ENCODE measurements at regions not wholly inside any gene's neighbourhood (a gene's known extent, or its start where the extent isn't known, plus 50 kb on each side); places are given as distances from the start of the nearest gene placed in this dataset.
"Not testable (repeated sequence)": the region's sequence is repeated elsewhere in the genome, so short reads cannot be mapped to it uniquely, and the experiment has no call there.

GRCh38 chr5:143527808-143528207 lies 124.3 kb upstream of the NR3C1 start:
- H3K4me1 ChIP-seq = no peaks in the 10 kb centered on the region
- no peaks in the 10 kb centered on the region for H3K36me3 ChIP-seq (replicated peaks in 1 of 2; ENCODE audit: insufficient read depth in 1 of 2, low read depth in 2 of 2)
- H3K27me3 ChIP-seq = no peaks in the 10 kb centered on the region
- TF ChIP-seq POLR2A (IDR thresholded peaks at IDR 0.05) (no peak), CTCF (IDR thresholded peaks at IDR 0.05) (no peak)
- no peak overlapping the region for H3K27ac ChIP-seq
- DNase-seq (no peak), ATAC-seq (no peak)
- H3K4me3 ChIP-seq = no peak overlapping the region
- H3K9me3 ChIP-seq = no peaks in the 10 kb centered on the region
- WGBS, 2 donors = 94 to 95% methylated on average over 4 of the region's 4 CpGs
- intact Hi-C loops (cut with DNase I) = no loop called here

GRCh38 chr5:143525176-143525575 lies 121.7 kb upstream of the NR3C1 start:
- no peak overlapping the region for H3K27ac ChIP-seq
- DNase-seq = no peak
- no peak for ATAC-seq
- no peak overlapping the region for H3K4me3 ChIP-seq
- no peak for TF ChIP-seq POLR2A (IDR thresholded peaks at IDR 0.05)
- no peak for TF ChIP-seq CTCF (IDR thresholded peaks at IDR 0.05)
- no peaks in the 10 kb centered on the region for H3K27me3 ChIP-seq
- no peaks in the 10 kb centered on the region for H3K9me3 ChIP-seq
- H3K4me1 ChIP-seq = no peaks in the 10 kb centered on the region
- no peaks in the 10 kb centered on the region for H3K36me3 ChIP-seq (replicated peaks in 1 of 2; ENCODE audit: insufficient read depth in 1 of 2, low read depth in 2 of 2)
- intact Hi-C loops (cut with DNase I) = no loop called here
- 100% methylated on average over 1 of the region's 1 CpG for WGBS, 2 donors

GRCh38 chr5:143524338-143524945 lies 121.0 kb upstream of the NR3C1 start:
- ATAC-seq = no peak

GRCh38 chr5:143521846-143522400 lies 118.4 kb upstream of the NR3C1 start:
- H3K4me3 ChIP-seq = no peak overlapping the region
- H3K9me3 ChIP-seq = no peaks in the 10 kb centered on the region
- H3K4me1 ChIP-seq = no peaks in the 10 kb centered on the region
- TF ChIP-seq CTCF (IDR thresholded peaks at IDR 0.05) = no peak
- no peak for TF ChIP-seq POLR2A (IDR thresholded peaks at IDR 0.05)
- no peak overlapping the region for H3K27ac ChIP-seq
- intact Hi-C loops (cut with DNase I) = no loop called here
- ATAC-seq = no peak
- H3K36me3 ChIP-seq (replicated peaks in 1 of 2; ENCODE audit: insufficient read depth in 1 of 2, low read depth in 2 of 2) = no peaks in the 10 kb centered on the region
- DNase-seq = no peak
- H3K27me3 ChIP-seq = no peaks in the 10 kb centered on the region
- WGBS, 2 donors = 76 to 80% methylated on average over 4 of the region's 4 CpGs

More at GRCh38 chr5:143524338-143524945, 121.0 kb upstream of the NR3C1 start:
- intact Hi-C loops (cut with DNase I) = no loop called here
- no peak overlapping the region for H3K4me3 ChIP-seq
- H3K4me1 ChIP-seq = no peaks in the 10 kb centered on the region
- H3K9me3 ChIP-seq = no peaks in the 10 kb centered on the region
- DNase-seq = no peak
- H3K27ac ChIP-seq = no peak overlapping the region
- TF ChIP-seq CTCF (IDR thresholded peaks at IDR 0.05) = no peak
- TF ChIP-seq POLR2A (IDR thresholded peaks at IDR 0.05) = no peak
- no peaks in the 10 kb centered on the region for H3K27me3 ChIP-seq
- no peaks in the 10 kb centered on the region for H3K36me3 ChIP-seq (replicated peaks in 1 of 2; ENCODE audit: insufficient read depth in 1 of 2, low read depth in 2 of 2)
- 88 to 90% methylated on average over 2 of the region's 2 CpGs for WGBS, 2 donors

GRCh38 chr5:143521141-143521540 lies 117.7 kb upstream of the NR3C1 start:
- no peak for ATAC-seq
- H3K27ac ChIP-seq = no peak overlapping the region
- no peak for DNase-seq
- H3K36me3 ChIP-seq (replicated peaks in 1 of 2; ENCODE audit: insufficient read depth in 1 of 2, low read depth in 2 of 2) = no peaks in the 10 kb centered on the region
- H3K9me3 ChIP-seq = no peaks in the 10 kb centered on the region
- TF ChIP-seq CTCF (IDR thresholded peaks at IDR 0.05) = no peak
- TF ChIP-seq POLR2A (IDR thresholded peaks at IDR 0.05) = no peak
- WGBS, 2 donors = 70 to 82% methylated on average over 4 of the region's 4 CpGs
- no peaks in the 10 kb centered on the region for H3K27me3 ChIP-seq
- no peaks in the 10 kb centered on the region for H3K4me1 ChIP-seq
- H3K4me3 ChIP-seq = no peak overlapping the region
- intact Hi-C loops (cut with DNase I) = no loop called here

- H3K27ac ChIP-seq; DNase-seq; H3K27me3 ChIP-seq; H3K4me3 ChIP-seq; H3K4me1 ChIP-seq; ATAC-seq; intact Hi-C loops (cut with DNase I); H3K9me3 ChIP-seq; H3K36me3 ChIP-seq (replicated peaks in 1 of 2; ENCODE audit: insufficient read depth in 1 of 2, low read depth in 2 of 2): not testable (repeated sequence)
- 71 to 73% methylated on average over 2 of the region's 2 CpGs for WGBS, 2 donors
These were observed 115.7 kb upstream of the NR3C1 start for GRCh38 chr5:143519215-143519614.

GRCh38 chr5:143517824-143518223 lies 114.3 kb upstream of the NR3C1 start:
- intact Hi-C loops (cut with DNase I) = not testable (repeated sequence)

More at GRCh38 chr5:143517824-143518223, 114.3 kb upstream of the NR3C1 start:
- not testable (repeated sequence) for H3K9me3 ChIP-seq; H3K36me3 ChIP-seq (replicated peaks in 1 of 2; ENCODE audit: insufficient read depth in 1 of 2, low read depth in 2 of 2); H3K4me1 ChIP-seq; DNase-seq; H3K4me3 ChIP-seq; H3K27me3 ChIP-seq; ATAC-seq; H3K27ac ChIP-seq

Measured in body of pancreas (tissue), 4 donors.